ENCODE measurements at regions not wholly inside any gene's neighbourhood (a gene's known extent, or its start where the extent isn't known, plus 50 kb on each side); places are given as distances from the start of the nearest gene placed in this dataset.

DNA sequence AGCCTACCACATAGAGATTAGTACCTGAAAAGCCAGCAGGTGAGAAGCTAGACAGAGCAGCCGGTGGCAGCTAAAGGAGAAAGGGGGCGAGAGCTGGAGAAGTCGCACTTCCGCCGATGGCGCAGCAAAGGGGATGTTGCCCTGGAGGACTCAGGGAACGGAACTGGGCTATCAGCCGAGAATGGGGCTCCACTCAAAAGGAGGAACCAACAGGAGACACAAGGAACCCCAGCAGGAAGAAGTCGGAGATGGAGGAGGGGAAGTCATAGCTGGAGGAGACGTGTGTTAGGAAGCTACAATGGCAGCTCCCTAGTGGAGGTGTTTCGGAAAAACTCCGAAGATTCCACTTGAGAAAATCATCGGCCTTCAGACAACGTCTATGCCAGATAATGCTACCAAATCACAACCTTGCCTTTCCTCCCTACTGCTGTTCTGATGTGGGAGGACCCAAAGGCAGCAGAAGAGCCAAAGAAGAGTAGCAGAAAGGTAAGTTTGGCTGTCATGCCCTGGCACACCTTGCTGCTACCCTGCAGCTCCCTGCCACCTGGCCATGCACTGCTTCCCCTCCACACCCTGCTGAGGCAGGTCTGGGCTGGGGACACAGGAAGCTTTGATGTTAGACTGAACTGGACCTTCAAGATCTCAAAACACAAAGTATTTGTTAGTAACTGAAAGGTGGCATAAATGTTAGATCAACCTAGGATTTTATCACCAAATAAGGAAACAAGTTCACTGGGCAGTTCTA lies 127.9 kb downstream of the DLEU7 start:
- TF ChIP-seq, protein P1, sequence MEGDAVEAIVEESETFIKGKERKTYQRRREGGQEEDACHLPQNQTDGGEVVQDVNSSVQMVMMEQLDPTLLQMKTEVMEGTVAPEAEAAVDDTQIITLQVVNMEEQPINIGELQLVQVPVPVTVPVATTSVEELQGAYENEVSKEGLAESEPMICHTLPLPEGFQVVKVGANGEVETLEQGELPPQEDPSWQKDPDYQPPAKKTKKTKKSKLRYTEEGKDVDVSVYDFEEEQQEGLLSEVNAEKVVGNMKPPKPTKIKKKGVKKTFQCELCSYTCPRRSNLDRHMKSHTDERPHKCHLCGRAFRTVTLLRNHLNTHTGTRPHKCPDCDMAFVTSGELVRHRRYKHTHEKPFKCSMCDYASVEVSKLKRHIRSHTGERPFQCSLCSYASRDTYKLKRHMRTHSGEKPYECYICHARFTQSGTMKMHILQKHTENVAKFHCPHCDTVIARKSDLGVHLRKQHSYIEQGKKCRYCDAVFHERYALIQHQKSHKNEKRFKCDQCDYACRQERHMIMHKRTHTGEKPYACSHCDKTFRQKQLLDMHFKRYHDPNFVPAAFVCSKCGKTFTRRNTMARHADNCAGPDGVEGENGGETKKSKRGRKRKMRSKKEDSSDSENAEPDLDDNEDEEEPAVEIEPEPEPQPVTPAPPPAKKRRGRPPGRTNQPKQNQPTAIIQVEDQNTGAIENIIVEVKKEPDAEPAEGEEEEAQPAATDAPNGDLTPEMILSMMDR (IDR thresholded peaks at IDR 0.05; ENCODE audit: borderline replicate concordance, extremely low read depth, low read length, poor library complexity, severe bottlenecking) = no peak
- no peak for TF ChIP-seq EZH2 (IDR thresholded peaks at IDR 0.05; ENCODE audit: borderline replicate concordance, low read depth, low read length, severe bottlenecking)
